ENCODE measurements at regions not wholly inside any gene's neighbourhood (a gene's known extent, or its start where the extent isn't known, plus 50 kb on each side); places are given as distances from the start of the nearest gene placed in this dataset.

DNA sequence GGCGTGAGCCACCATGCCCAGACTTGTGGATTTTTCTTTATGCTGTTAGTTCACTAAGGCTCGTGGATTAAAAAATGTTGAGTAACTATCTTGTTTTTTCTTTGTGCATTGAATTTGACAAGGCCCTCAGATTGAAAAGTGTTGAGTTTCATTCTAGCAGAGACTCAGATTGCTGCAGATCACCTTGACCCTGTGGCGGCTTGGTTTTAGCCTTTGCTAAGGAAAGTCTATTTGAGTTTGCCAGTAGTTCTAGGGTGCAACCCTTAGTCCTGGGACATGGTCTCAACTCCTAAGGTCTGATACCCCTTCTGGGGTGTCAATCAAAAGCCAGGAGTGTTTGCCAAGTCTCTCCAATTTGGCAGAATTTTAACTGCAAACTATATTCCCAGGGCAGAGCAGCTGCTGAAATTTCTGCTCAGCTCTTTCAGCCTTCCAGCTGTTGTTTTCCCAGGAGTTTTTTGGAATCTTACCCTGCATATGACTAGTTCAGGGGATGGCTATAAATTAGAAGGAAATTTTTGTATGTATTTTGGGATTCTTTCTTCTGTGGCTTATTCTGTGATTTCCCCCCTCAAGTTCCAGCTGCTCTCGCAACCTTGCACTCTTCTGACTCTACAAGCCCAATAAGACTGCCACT is 84.3 kb upstream of the HAND1 start:
- TF ChIP-seq CTCF (IDR thresholded peaks at IDR 0.05; ENCODE audit: low read depth, low read length, missing control alignments): no peak
- DNase-seq (ENCODE audit: low read depth): no peak
- in situ Hi-C loops (cut with HindIII; ENCODE audit: low sequenced_read_pairs): no loop called here
- H3K4me3 ChIP-seq (ENCODE audit: low read depth, low read length): no peak overlapping the region

DNA sequence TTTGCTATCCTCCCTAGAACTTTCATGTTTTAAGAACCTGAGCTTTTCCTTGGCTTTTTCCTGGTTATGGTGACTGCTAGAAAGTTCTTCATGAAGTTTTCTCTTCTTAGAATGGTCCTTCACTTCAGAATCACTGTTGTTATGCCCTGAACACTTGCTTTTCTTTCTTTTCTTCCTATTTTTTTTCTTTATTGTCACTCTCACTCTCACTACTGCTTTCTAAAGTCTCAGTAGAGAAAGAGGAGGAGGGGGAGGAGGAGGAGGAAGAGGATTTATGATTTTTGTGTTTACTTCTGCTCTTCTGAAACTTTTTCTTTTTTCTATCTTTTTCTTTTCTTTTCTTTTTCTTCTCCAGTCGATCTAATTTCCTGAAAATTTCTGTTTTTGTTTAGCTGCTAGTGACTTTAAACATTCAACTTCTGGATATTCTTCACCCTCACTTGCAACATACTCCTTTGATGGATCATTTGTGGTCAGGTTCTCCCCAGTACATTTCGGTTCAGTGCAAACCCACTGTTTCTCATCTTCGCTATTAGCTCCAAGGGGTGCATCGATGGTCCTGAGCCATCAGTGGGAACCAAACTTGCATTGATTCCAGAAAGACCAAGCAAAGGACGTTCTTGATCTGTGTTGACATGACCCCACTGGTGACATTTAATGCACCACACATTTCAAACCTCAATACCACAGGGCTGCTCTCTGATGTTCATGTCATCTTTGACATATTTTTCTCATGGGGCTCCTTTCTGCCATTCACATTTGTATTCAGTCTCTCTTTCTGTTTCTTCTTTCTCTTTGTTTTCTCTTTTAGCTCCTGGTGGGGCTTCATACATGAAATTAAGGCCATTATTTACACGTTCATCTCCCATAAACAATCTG is 81.6 kb upstream of the HAND1 start:
- no peak for DNase-seq (ENCODE audit: low read depth)
- no peak for TF ChIP-seq CTCF (IDR thresholded peaks at IDR 0.05; ENCODE audit: low read depth, low read length, missing control alignments)
- no peak overlapping the region for H3K4me3 ChIP-seq (ENCODE audit: low read depth, low read length)
- in situ Hi-C loops (cut with HindIII; ENCODE audit: low sequenced_read_pairs): no loop called here

- TF ChIP-seq CTCF (IDR thresholded peaks at IDR 0.05; ENCODE audit: low read depth, low read length, missing control alignments): no peak
- in situ Hi-C loops (cut with HindIII; ENCODE audit: low sequenced_read_pairs): no loop called here
- DNase-seq (ENCODE audit: low read depth): no peak
- no peak overlapping the region for H3K4me3 ChIP-seq (ENCODE audit: low read depth, low read length)
Observed at GRCh38 chr5:154557548-154557947, 79.5 kb upstream of the HAND1 start.

GRCh38 chr5:154547551-154547950 is 69.5 kb upstream of the HAND1 start:
- no peak for TF ChIP-seq CTCF (IDR thresholded peaks at IDR 0.05; ENCODE audit: low read depth, low read length, missing control alignments)
- in situ Hi-C loops (cut with HindIII; ENCODE audit: low sequenced_read_pairs): no loop called here
- no peak for DNase-seq (ENCODE audit: low read depth)
- no peak overlapping the region for H3K4me3 ChIP-seq (ENCODE audit: low read depth, low read length)

DNA sequence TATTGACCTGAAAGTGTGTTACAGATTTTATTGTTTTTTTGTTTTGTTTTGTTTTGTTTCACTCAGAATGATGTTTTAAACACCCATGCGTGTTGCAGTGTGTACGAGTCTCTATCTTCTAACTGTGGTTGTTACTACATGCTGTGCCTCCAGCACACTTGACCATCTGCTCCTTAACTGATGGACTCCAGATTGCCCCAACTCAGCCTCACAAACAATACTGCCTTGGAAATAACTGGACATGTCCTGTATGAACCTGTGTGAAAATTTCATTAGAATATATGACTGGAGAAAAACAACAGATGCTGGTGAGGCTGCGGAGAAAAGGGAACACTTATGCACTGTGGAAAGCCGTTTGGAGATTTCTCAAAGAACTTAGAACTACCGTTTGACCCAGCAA is 68.7 kb upstream of the HAND1 start:
- H3K4me3 ChIP-seq (ENCODE audit: low read depth, low read length): no peak overlapping the region
- DNase-seq (ENCODE audit: low read depth): no peak
- in situ Hi-C loops (cut with HindIII; ENCODE audit: low sequenced_read_pairs): no loop called here
- TF ChIP-seq CTCF (IDR thresholded peaks at IDR 0.05; ENCODE audit: low read depth, low read length, missing control alignments): no peak

GRCh38 chr5:154544646-154545045 is 66.6 kb upstream of the HAND1 start:
- no peak for TF ChIP-seq CTCF (IDR thresholded peaks at IDR 0.05; ENCODE audit: low read depth, low read length, missing control alignments)
- in situ Hi-C loops (cut with HindIII; ENCODE audit: low sequenced_read_pairs): no loop called here
- DNase-seq (ENCODE audit: low read depth): no peak
- H3K4me3 ChIP-seq (ENCODE audit: low read depth, low read length): no peak overlapping the region

All from astrocyte of the cerebellum (primary cell).